HG03354 (cell line): ENCODE measurements at regions not wholly inside any gene's neighbourhood (a gene's known extent, or its start where the extent isn't known, plus 50 kb on each side); places are given as distances from the start of the nearest gene placed in this dataset.
"Not testable (repeated sequence)": the region's sequence is repeated elsewhere in the genome, so short reads cannot be mapped to it uniquely, and the experiment has no call there.

Experiments
- ATAC-seq: cut with Tn5 transposase; IDR thresholded peaks from one replicate; pipeline ENCODE4 v1.9.1; 2021; ENCODE audit warnings: mild to moderate bottlenecking; ENCODE audit not compliant: unreplicated experiment, poor library complexity, severe bottlenecking

DNA sequence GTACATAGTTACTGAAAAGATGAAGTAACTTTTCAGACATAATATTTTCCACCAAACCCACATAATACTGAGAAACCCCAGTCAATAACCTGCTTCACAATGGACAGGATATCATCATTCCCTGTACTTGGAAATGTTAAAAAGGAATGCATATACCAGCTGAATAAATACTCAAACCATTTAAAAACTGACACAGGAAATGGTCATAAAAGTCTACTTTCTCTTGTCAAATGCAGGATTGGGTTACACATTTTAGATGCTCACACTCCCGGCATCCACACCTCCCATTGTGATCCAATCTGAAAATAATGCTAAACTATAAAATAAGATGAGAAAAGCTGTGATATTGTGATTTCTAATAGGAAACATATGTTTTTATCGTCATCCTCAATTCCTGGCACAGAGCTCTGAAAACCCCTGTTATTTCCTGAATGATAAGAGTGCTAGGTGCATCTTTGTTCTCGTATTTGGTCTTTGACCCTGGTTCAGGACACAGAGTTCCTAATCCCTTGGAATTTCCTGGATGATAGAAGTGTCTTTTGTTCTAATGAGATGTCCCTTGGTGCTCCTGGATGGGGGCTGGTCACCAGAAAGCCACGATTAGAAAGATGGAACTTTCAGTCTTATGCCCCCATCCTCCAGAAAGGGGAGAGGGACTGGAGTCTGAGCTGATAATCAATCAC is 821.3 kb downstream of the TRIML1 start:
- no peak for ATAC-seq

DNA sequence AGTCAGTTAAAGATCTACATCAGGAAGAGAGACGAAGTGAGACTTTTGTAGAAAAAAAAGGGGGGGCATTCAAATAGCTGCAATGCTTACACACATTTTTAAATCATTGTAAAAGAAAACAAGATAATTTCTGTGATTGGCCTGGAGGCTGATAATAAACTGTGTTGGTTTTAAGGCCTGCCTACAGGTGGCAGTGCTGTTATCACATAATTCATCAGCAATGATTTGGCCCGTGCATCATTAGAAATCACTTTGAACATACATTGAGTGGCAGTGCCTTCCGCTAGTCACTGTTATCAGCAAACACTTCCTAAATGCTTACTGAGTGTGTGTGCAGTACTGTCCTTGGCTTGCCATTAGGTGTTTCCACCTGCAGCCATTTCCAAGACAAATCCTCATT is 831.9 kb downstream of the TRIML1 start:
- ATAC-seq = no peak

DNA sequence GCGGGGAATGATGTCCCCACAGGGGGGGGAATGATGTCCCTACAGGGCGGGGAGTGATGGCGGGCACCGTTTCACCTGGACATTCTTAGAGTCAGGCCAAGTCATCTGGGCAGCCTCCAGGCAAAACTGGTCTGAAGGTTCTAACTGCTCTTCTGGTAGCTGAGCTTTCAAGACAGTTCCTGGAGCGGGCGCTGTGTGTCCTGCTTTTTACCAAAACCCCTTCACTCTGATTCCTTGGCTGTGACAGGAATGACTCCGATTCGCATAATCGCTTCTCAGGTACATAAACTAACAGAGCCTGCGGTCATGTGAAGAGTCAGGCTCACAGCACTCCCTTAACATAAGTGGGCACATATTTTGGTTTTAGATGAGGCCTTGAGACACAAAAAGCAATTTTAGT is 836.0 kb downstream of the TRIML1 start:
- no peak for ATAC-seq

DNA sequence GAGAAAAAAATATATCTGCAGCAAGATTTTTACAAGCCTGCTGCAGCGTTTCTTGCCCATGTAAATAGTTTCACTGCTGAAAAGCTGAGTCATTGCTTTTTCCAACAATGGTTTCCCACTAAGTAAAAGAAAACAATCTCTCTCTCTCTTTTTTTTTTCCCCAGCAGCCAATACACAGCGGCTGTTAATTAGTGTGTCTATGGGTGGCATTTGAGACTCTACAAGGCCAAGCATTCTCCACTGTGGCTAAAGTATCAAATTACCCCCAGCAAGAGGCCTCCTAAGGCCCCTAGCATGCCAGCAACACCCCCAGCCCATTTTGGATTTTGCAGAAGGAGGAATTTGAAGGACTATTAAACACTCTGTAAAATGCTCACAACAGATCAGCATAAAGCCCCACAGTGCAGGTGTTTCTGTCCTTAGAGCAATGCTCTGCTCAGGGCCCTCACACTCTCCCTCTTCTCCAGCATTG is 837.4 kb downstream of the TRIML1 start:
- no peak for ATAC-seq

DNA sequence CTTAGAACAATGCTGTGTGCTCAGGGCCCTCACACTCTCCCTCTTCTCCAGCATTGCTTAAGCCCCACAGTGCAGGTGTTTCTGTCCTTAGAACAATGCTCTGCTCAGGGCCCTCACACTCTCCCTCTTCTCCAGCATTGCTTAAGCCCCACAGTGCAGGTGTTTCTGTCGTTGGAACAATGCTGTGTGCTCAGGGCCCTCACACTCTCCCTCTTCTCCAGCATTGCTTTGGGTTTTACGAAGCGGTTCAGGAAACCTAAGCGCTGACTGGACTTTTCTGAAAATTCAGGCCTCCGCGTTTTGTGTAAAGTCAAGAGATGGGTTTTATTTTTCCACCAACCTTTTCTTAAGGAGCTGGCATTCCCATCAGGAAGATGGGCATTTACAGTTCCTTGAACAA is 838.0 kb downstream of the TRIML1 start:
- not testable (repeated sequence) for ATAC-seq

DNA sequence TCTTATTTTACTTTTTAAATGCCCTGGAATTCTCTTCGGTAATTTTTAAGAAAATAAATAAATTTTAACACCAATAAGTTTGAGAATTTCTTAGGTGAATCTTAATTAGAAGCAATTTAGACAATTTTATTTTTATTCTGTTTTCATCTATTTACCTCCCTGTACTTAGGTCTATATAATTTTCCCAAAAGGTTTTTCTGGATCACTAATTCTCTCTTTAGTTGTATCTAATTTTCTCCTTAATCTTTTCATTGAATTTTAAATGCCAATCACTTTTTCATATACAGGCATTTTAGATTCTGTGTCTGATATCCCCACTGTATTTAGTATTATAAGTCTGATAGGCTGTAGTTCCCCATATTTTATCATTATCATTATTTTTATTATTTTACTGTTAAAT is 845.3 kb downstream of the TRIML1 start:
- no peak for ATAC-seq

DNA sequence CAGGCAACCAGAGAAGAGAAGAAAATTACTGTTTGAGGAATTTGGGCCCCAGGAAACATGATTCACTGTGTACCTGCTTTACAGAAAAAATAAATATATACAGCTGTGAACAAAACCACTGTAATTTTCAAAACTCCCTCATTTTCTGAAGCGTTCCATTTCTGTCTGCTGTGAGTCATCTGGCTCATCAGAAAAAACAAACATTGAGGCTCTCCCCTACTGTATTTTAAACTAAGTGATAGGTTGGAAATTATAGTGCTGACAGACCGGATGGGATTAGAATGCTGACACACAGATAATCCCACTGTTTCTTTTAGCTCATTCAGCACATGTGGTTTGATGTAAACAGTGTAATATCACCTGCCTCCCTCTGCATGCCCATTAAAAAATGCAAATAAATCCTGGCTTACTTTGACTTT is 847.0 kb downstream of the TRIML1 start:
- ATAC-seq = no peak

DNA sequence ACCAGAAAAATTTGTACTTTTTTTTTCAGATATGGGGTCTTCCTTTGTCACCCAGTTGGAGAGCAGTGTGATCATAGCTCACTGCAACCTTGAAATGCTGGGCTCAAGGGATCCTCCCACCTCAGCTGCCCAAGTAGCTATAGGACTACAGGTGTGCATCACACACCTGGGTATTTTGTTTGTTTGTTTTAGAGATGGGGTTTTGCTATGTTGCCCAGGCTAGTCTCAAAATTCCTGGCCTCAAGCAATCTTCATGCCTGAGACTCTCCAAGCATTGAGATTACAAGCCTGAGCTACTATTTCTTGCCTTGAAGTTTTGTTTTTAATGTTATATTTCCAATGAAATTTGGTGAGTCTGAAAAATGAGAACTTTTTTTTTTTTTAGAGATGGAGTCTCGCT is 847.8 kb downstream of the TRIML1 start:
- no peak for ATAC-seq

DNA sequence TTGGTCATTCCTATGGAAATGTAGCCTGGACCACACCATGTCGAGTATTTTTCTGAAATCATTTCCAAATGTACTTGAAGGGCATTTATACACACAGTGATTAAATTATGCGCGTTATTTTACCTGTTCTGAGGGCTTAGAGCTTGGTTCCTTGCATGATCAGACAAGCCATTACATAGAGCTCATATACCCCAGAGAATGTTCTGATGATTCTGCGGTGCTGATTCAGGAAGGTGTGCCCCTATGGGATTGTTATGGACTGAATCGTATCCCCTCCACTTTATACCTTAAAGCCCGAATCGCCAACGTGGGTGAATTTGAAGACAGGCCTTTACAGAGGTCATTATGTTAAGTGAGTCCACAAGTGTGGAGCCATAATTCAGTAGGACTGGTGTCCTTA is 848.9 kb downstream of the TRIML1 start:
- ATAC-seq = no peak

DNA sequence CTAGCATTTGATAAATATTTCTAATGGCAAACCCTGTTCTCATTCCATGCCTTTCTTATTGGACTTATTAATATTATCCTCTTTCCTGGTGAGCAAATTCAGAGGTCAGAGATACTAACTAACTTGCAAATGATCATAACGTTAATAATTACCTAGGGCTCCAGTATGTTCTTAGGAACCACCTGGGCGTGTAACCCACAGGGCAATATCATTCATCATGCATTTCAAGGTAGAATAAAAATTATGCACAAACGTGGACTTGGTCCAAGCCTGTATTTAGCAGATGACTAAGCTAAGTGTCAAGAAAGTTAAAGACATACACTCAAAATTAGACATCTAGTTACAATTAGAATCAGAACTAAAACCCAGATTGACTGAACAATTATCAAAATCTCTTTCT is 850.1 kb downstream of the TRIML1 start:
- no peak for ATAC-seq

DNA sequence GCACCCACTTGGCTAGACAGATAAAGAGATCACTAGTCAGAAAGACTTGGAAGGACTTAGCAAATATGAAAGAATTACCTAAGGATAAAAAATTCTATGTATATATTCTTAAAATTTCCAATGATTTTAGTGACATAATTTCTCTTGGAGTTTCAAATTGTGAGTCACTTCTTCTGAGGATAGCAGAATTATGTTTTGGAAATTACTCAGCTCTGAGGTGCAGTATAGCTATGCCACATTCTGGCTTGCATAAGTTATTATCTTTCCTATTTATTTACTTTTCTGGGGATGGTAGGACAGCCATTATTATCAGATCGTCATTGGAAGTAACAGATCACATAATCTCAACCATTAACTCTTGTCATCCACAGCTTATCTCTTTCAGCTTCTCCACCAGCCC is 853.5 kb downstream of the TRIML1 start:
- ATAC-seq = no peak

DNA sequence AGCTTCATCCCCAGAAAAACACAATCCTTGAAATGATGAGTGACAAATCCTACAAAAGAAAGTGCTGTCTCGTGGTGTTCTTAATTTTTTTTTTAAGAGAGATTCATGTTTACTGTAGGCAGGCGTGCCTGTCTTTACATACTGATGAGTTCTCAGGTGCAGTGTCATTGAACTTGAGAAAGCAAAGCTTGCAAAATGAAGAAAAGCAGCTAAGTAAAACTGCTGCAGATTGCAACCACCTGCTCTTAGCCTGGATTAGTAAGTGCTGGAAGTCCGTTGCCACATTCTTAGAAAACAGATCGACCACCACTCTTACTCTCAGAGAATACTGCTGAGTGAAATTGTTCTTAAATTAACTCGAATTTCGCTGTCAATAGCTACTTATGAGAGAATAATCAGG is 854.6 kb downstream of the TRIML1 start:
- no peak for ATAC-seq

DNA sequence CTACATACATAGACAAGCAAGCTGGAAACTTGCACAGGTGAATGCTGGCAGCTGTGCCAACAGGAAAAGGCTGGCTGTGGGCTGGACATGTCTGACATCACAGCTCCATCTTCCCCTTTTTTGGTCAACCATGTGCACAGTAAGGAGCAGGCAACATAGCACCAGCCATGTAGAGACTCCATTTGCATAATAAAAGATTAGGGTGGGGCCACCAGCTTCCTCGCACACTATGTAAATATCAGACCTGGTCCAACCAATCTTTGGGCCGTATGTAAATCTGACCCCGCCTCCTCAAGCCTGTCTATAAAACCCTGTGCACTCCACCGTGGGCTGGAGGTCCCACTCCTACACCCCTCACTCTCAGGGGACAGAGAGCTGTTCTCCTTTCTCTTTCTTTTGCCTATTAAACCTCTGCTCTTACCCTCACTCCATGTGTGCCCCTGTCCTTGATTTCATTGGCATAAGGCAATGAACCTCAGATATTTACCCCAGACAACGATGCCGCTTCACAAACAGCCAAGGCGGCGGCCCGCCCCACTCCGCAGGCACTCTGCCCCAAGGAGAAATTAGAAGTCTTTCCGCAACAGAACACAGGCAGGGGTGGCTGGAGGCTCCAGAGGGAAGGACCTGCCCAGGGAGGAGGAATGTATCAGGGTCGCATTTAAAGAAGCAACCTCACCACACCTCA is 862.2 kb downstream of the TRIML1 start:
- no peak for ATAC-seq

DNA sequence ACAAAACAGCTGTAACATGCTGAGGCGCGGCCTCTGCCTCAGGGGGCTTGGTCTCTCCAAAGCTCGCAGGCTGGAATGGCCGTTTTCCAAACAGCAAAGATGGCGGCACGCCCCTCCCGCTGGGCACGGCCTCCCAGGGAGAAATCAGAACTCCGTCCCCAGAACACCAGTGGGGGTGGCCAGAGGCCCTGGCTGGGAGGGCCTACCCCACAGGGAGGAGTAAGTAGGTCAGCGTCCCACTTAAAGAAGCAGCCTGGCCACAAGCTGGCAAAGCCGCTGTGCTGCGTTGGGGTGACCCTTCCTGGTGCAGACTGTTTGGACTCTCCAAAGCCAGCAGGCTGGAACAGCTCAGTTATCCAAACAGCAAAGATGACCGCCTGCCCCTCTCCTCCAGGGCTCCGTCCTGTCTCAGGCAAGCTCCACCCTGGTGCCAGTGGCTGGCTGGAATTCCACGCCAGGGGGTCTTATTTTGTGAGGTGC is 862.8 kb downstream of the TRIML1 start:
- ATAC-seq = no peak

DNA sequence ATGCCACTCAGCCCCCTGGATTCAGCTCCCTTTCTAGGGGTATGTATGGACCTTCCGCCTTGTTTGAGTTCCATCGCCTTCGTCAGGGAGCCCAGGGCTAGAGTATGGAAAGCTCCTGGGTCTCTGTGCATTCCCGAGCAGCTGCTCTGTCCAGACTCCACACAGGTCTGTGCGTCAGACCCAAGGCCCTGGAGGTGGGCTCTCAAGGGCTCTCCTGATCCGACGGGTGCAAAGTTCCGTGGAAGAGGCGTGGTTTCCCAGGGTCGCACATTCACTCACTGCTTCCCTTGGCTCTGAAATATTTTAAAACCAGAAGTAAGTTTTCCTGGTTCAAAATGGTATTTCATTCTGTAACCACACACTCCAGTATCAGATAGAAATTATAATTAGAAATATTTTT is 863.2 kb downstream of the TRIML1 start:
- ATAC-seq = no peak

DNA sequence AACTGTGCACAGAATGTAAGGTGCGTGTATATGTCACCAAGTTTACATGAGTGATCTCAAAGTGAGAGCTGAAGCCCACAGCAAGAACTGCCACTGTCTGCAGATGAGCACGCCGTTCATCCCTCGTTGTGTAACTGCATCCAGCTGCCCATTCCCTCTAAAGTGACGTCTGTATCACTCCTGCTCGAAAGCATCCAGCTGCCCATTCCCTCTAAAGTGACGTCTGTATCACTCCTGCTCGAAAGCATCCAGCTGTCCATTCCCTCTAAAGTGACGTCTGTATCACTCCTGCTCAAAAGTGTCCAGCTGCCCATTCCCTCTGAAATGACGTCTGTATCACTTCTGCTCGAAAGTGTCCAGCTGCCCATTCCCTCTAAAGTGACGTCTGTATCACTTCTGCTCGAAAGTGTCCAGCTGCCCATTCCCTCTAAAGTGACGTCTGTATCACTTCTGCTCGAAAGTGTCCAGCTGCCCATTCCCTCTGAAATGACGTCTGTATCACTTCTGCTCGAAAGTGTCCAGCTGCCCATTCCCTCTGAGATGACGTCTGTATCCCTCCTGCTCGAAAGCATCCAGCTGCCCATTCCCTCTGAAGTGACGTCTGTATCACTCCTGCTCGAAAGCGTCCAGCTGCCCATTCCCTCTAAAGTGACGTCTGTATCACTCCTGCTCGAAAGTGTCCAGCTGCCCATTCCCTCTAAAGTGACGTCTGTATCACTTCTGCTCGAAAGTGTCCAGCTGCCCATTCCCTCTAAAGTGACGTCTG is 871.4 kb downstream of the TRIML1 start:
- not testable (repeated sequence) for ATAC-seq

DNA sequence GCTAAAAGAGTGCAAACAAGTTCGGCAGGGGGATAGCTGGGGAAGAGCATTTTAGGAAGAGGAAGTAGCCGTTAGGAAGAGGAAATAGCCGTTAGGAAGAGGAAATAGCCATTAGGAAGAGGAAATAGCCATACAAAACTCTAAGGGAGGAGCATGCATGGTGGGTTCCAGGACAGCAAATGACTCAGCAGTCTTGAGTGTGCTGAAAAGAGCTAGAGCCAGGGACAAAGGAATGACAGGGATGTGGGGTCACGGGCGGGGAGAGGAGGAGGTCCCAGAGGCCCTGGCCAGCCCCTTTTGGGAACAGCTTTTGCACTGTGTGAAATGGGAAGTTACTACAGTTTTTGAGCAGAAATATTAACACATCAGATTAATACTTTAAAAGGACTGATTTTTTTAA is 882.6 kb downstream of the TRIML1 start:
- no peak for ATAC-seq

DNA sequence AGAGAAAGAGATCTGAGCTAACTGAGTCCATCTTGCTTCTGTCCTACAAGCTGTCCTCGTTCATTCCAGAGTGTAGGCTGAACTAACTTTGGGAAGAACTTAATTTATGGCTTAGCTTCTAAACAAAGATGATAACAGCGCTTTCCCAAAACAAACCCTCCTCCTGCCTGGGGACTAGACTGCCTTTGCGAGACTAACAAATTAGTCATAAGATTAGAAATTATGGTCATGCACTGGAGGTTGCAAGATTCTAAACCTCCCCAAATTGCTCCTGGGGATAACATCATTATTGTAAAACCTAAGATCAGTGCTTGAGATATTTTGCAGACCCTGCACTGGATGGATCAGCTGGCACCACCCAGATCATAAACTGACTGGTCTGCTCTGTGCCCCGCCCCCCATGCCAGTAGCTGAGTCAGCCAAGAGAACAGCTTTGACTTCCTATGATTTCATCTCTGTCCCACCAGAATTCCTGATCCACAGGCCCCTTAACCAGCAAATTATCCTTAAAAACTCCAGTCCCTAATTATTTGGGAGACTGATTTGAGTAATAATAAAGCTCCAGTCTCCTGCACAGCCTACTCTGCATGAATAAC is 883.3 kb downstream of the TRIML1 start:
- ATAC-seq = no peak

DNA sequence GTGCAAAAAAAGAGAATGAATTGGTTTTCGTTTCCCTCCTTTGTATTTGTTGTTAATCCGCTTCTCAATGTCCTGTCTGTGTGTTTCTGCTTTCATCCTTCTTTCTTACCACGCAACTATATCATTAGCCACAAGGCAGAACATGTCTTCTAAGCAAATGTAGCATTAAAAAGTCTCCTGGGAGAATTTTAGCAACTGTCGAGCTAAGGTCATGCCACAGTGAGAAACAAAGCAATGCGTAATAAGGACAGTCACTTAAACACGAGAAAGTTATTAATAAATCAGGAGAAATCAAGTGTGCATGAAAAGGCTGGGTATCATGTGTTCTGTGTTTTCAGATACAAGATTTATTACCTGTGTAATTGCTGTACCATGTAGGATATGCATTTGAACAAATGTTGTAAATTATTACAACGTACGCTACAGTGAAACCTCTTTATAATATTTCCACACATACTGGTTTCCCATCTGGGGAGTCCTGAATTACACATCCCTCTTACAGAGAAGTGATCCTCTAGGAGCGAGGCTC is 890.8 kb downstream of the TRIML1 start:
- ATAC-seq = no peak
